PC-3 (cell line): ENCODE measurements at regions not wholly inside any gene's neighbourhood (a gene's known extent, or its start where the extent isn't known, plus 50 kb on each side); places are given as distances from the start of the nearest gene placed in this dataset.
A peak's percentile ranks its signal among the peaks of the same experiment; 100 is the strongest.

Experiments used
- ATAC-seq: fragments of 200-7000 bp; cut with Tn5 transposase; 2 replicates; pipeline ENCODE4 v1.9.1; 2020; ENCODE audit warnings: mild to moderate bottlenecking, moderate library complexity
- BruUV-seq: library from RNA; stranded (reverse); fragments of 400-500 nt; replicated peaks from 2 replicates; lab custom pipeline; 2021; lab: Mats Ljungman, UMichigan
- CTCF ChIA-PET: fragments of 300-600 bp; sonication (Branson Sonifier 250); formaldehyde crosslinking; loops from one replicate; lab custom pipeline; 2022; ENCODE audit warnings: antibody characterized with exemption; lab: Charles Lee
- POLR2A ChIA-PET: fragments of 300-600 bp; sonication (Branson Sonifier 250); formaldehyde crosslinking; loops from one replicate; lab custom pipeline; 2022; ENCODE audit warnings: antibody characterized with exemption; ENCODE audit not compliant: unreplicated experiment; lab: Charles Lee
- DNase-seq: peaks from one replicate; pipeline ENCODE4 v3.0.0-alpha.2; 2015
- H2AFZ ChIP-seq: fragments of 300-600 bp; sonication (generic); 2 replicates; pipeline ENCODE4 v1.6.0; 2016; ENCODE audit warnings: antibody characterized with exemption, low read length
- H3F3A ChIP-seq: fragments of 300-600 bp; sonication (generic); one replicate; pipeline ENCODE4 v1.6.0; 2017; ENCODE audit warnings: antibody characterized with exemption, low read length, control low read depth, mild to moderate bottlenecking; ENCODE audit not compliant: unreplicated experiment
- H3K27ac ChIP-seq: fragments of 300-600 bp; sonication (generic); 2 replicates; pipeline ENCODE4 v1.5.1; 2016; ENCODE audit warnings: mild to moderate bottlenecking, low read length
- H3K27me3 ChIP-seq: fragments of 300-600 bp; sonication (generic); 2 replicates; pipeline ENCODE4 v1.6.1; 2016; ENCODE audit warnings: low read length, mixed read lengths
- H3K36me3 ChIP-seq: fragments of 300-600 bp; sonication (generic); 2 replicates; pipeline ENCODE4 v1.6.1; 2016; ENCODE audit warnings: low read depth, mixed run types, low read length, mixed read lengths
- H3K4me1 ChIP-seq: fragments of 300-600 bp; sonication (generic); 2 replicates; pipeline ENCODE4 v1.5.1; 2016; ENCODE audit warnings: low read length; ENCODE audit not compliant: insufficient read depth
- H3K4me2 ChIP-seq: fragments of 300-600 bp; sonication (generic); 2 replicates; pipeline ENCODE4 v1.6.0; 2016; ENCODE audit warnings: low read length
- H3K4me3 ChIP-seq: fragments of 300-600 bp; sonication (generic); 2 replicates; pipeline ENCODE4 v1.5.1; 2016; ENCODE audit warnings: mild to moderate bottlenecking, low read length, mixed read lengths
- H3K79me2 ChIP-seq: fragments of 300-600 bp; sonication (generic); 2 replicates; pipeline ENCODE4 v1.6.1; 2017; ENCODE audit warnings: low read length, mixed read lengths
- H3K9ac ChIP-seq: fragments of 300-600 bp; sonication (generic); 2 replicates; pipeline ENCODE4 v1.6.0; 2016; ENCODE audit warnings: mild to moderate bottlenecking, low read length
- H3K9me2 ChIP-seq: fragments of 300-600 bp; sonication (generic); replicated peaks from 2 replicates; pipeline ENCODE4 v1.6.1; 2016; ENCODE audit warnings: mixed run types, low read length, mixed read lengths
- H3K9me3 ChIP-seq: fragments of 300-600 bp; sonication (generic); 2 replicates; pipeline ENCODE4 v1.6.1; 2016; ENCODE audit warnings: low read length, mixed read lengths
- H4K20me1 ChIP-seq: fragments of 300-600 bp; sonication (generic); 2 replicates; pipeline ENCODE4 v1.6.1; 2016; ENCODE audit warnings: low read length, mixed read lengths
- EZH2 ChIP-seq: fragments of 300-600 bp; sonication (generic); IDR thresholded peaks from one replicate; pipeline ENCODE4 v1.6.1; 2017; ENCODE audit warnings: antibody characterized with exemption, mild to moderate bottlenecking, low read length; ENCODE audit not compliant: unreplicated experiment
- EZH2phosphoT487 ChIP-seq: fragments of 300-600 bp; sonication (generic); IDR thresholded peaks from 2 replicates; pipeline ENCODE4 v1.6.1; 2018; ENCODE audit warnings: mild to moderate bottlenecking, antibody characterized with exemption, low read length, borderline replicate concordance
- intact Hi-C: fragments of 100-400 bp; cut with micrococcal nuclease; formaldehyde crosslinking; loops from 2 replicates; pipeline ENCODE4 v1.9.0; 2023
- TF ChIP-seq, protein P1 (sequence below): fragments of 300-600 bp; sonication (generic); conservative IDR thresholded peaks from 2 replicates; pipeline ENCODE4 v1.5.1; 2017; ENCODE audit warnings: antibody characterized with exemption, low read depth, mild to moderate bottlenecking, low read length

DNA sequence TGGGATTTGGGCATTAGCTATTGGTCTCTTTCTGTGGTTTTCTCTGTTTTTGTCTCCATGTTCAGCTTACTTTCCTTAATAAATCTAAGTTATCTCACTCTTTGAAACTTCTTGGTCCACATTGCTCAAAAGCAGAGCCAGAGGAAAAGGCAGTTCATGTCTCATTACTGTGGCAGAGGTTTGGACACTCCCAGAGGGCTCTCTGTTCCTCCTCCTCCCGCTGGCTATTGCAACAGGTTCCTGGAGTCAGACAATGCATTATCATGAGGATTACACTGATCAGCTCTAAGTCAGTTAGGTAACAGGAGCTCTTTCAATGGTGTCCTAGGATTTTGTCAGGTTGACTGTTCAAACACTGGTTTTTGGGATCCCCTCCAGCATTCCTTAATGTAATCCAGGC lies 298.8 kb downstream of the NDFIP2 start:
- Histone ChIP-seq H3K36me3 (no peaks in the 10 kb centered on the region), H3F3A (no peaks in the 10 kb centered on the region), H3K4me3 (no peak overlapping the region), H3K9me2 (no peaks in the 10 kb centered on the region), H3K27me3 (no peaks in the 10 kb centered on the region), H3K9me3 (no peaks in the 10 kb centered on the region), H3K9ac (no peak overlapping the region), H2AFZ (peak overlapping the region; percentile 22; the same call in 1 of the 2 replicates), H3K4me2 (no peak overlapping the region), H3K27ac (no peak overlapping the region), H3K4me1 (peaks cover 21% of the 10 kb centered on the region), H4K20me1 (no peaks in the 10 kb centered on the region), H3K79me2 (no peaks in the 10 kb centered on the region)
- ATAC-seq (peak; percentile 15; the same call in 1 of the 2 replicates), DNase-seq (peak; percentile 37)
- intact Hi-C loops, result loop anchor here (5.0 to 10.0 kb wide), 5 partner anchors 147 to 1235 kb away; no protein-coding TSS in a partner anchor
- ChIA-PET CTCF (no interaction called here), POLR2A (no interaction called here)
- TF ChIP-seq EZH2, result no peak
- TF ChIP-seq, protein P1, sequence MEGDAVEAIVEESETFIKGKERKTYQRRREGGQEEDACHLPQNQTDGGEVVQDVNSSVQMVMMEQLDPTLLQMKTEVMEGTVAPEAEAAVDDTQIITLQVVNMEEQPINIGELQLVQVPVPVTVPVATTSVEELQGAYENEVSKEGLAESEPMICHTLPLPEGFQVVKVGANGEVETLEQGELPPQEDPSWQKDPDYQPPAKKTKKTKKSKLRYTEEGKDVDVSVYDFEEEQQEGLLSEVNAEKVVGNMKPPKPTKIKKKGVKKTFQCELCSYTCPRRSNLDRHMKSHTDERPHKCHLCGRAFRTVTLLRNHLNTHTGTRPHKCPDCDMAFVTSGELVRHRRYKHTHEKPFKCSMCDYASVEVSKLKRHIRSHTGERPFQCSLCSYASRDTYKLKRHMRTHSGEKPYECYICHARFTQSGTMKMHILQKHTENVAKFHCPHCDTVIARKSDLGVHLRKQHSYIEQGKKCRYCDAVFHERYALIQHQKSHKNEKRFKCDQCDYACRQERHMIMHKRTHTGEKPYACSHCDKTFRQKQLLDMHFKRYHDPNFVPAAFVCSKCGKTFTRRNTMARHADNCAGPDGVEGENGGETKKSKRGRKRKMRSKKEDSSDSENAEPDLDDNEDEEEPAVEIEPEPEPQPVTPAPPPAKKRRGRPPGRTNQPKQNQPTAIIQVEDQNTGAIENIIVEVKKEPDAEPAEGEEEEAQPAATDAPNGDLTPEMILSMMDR, result no peak
- no peak for TF ChIP-seq EZH2phosphoT487
- no TSS peak for BruUV-seq

DNA sequence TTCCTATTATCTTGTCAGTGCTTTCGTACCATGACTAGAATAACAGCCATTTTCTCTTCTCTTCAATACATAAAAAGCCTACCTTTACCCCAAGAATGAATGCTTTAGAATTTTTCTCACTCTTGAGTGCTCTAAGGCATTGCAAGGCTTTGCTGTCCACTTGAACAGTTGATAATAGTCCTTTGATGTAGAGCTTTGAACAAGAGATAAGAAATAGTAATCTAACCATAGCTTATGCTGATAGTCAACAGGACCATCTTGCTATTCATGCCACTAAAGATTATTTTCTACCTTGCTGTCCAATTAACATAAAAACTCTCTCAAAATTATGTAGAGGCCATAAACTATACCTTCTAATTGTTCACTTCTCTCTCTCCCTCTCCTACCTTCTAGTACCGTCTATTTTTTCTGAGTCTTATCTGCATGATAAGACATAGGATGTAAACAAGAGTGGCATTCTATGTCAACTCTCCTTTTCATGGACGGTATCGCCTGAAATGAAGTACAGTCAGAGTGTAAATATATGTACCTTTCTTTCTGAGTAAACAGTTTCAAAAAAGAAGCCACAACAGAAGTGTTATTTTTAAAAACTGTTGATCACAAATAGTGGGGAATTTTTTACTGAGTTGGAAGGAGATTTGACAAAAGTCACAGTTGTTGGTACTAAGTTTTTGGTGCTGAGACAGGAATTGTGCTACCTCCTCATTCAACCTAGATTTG lies 297.9 kb downstream of the NDFIP2 start:
- no peaks in the 10 kb centered on the region for H3K79me2 ChIP-seq
- no peak overlapping the region for H3K4me3 ChIP-seq
- H3F3A ChIP-seq, result no peaks in the 10 kb centered on the region
- CTCF ChIA-PET, result no interaction called here
- DNase-seq (no peak), ATAC-seq (no peak)
- H3K4me1 ChIP-seq, result peaks cover 21% of the 10 kb centered on the region
- intact Hi-C loops, result loop anchor here (5.0 to 10.0 kb wide), 5 partner anchors 147 to 1236 kb away; no protein-coding TSS in a partner anchor
- H3K9ac ChIP-seq, result no peak overlapping the region
- TF ChIP-seq EZH2 (no peak), EZH2phosphoT487 (no peak)
- TF ChIP-seq, protein P1, result no peak
- no peak overlapping the region for H3K4me2 ChIP-seq
- H3K9me3 ChIP-seq, result no peaks in the 10 kb centered on the region
- H2AFZ ChIP-seq, result no peak overlapping the region
- no TSS peak for BruUV-seq
- H3K27ac ChIP-seq, result no peak overlapping the region
- no peaks in the 10 kb centered on the region for H4K20me1 ChIP-seq
- H3K9me2 ChIP-seq, result no peaks in the 10 kb centered on the region
- H3K27me3 ChIP-seq, result no peaks in the 10 kb centered on the region
- no peaks in the 10 kb centered on the region for H3K36me3 ChIP-seq
- POLR2A ChIA-PET, result no interaction called here

DNA sequence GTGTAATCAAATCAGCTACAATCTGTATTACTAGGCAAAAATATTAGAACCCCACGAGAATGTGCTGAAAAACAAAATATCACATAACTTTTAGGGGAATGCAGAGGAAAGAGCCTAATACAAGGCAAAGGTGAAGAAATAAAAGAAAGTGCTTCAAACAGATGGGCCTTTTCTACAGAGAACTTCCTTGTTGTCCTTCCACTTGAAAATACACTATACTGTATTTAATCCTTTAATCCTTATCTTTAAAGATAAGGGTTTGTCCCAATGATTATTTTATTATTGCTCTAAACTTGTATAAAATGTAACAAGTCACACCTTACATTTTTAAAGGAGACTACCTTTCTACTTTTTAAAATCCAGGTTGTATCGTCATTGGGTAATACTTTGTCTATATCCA lies 296.5 kb downstream of the NDFIP2 start:
- Histone ChIP-seq H3K79me2 (no peaks in the 10 kb centered on the region), H3K27me3 (no peaks in the 10 kb centered on the region), H3F3A (no peaks in the 10 kb centered on the region), H3K4me2 (no peak overlapping the region), H3K9ac (no peak overlapping the region), H3K27ac (no peak overlapping the region), H4K20me1 (no peaks in the 10 kb centered on the region), H3K4me1 (peaks cover 21% of the 10 kb centered on the region), H2AFZ (no peak overlapping the region), H3K9me3 (no peaks in the 10 kb centered on the region), H3K4me3 (no peak overlapping the region), H3K36me3 (no peaks in the 10 kb centered on the region), H3K9me2 (no peaks in the 10 kb centered on the region)
- DNase-seq (no peak), ATAC-seq (no peak)
- intact Hi-C loops, result loop anchor here (2.0 to 10.0 kb wide), 8 partner anchors 99 to 1237 kb away; no protein-coding TSS in a partner anchor
- POLR2A ChIA-PET, result interaction anchor here (0.6 kb wide), 1 partner anchor 480 kb away, joined by 5 read pairs; no protein-coding TSS in a partner anchor
- CTCF ChIA-PET, result no interaction called here
- no peak for TF ChIP-seq EZH2
- TF ChIP-seq, protein P1, result no peak
- TF ChIP-seq EZH2phosphoT487, result no peak
- BruUV-seq, result no TSS peak
